GM11168 (cell line): ENCODE measurements at regions not wholly inside any gene's neighbourhood (a gene's known extent, or its start where the extent isn't known, plus 50 kb on each side); places are given as distances from the start of the nearest gene placed in this dataset.
"Not testable (repeated sequence)": the region's sequence is repeated elsewhere in the genome, so short reads cannot be mapped to it uniquely, and the experiment has no call there.

Experiments
- in situ Hi-C: fragments of 300-500 bp; cut with MboI; formaldehyde crosslinking; loops from one replicate; pipeline ENCODE4 v1.12.0; 2022; ENCODE audit warnings: low sequenced_read_pairs; ENCODE audit not compliant: unreplicated experiment

DNA sequence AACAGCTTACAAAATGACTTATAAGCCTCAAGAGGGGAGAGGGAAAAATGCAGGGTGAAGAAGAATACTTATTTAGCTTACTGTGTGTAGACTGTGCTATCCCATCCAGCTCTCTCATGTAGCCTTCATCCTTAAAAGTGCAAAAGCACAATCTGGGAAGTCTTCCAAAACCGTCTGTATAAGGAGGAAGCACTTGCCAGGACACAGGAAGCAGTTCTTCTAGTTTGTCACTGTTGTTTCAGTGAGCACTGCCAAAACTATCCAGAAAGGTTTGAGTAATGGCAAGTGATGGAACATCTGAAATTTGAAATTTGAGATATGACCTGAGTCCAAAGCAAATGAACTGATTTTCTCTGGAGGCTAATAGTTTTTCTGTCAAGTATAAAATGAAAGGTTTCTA is 140.8 kb upstream of the ISL1 start:
- in situ Hi-C loops: no loop called here

DNA sequence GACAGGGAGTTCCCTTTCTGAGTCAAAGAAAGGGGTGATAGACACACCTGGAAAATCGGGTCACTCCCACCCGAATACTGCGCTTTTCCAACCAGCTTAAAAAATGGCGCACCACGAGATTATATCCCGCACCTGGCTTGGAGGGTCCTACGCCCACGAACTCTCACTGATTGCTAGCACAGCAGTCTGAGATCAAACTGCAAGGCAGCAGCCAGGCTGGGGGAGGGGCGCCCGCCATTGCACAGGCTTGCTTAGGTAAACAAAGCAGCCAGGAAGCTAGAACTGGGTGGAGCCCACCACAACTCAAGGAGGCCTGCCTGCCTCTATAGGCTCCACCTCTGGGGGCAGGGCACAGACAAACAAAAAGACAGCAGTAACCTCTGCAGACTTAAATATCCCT is 132.3 kb upstream of the ISL1 start:
- in situ Hi-C loops: not testable (repeated sequence)

- in situ Hi-C loops: no loop called here
These were observed 112.0 kb upstream of the ISL1 start for GRCh38 chr5:51271261-51271660.

- in situ Hi-C loops: no loop called here
These were observed 110.2 kb upstream of the ISL1 start for GRCh38 chr5:51273021-51273420.

GRCh38 chr5:51273871-51274270 is 109.4 kb upstream of the ISL1 start:
- in situ Hi-C loops: no loop called here

DNA sequence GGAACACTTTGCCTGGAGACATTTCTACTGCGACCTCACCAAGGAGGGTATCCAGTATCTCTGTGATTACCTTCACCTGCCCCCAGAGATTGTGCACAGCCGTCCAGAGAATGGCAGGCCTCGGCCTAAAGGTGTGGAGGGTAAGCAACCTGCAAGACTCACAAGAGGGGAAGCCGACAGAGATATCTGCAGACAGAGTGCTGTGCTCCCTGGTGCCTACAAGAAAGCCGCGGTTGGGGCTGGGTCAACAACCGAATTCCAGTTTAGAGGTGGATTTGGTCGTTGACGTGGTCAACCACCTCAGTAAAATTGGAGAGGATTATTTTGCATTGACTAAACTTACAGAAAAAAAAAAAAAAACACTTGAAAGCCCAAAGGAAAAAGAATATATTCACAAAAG is 107.8 kb upstream of the ISL1 start:
- in situ Hi-C loops: no loop called here

DNA sequence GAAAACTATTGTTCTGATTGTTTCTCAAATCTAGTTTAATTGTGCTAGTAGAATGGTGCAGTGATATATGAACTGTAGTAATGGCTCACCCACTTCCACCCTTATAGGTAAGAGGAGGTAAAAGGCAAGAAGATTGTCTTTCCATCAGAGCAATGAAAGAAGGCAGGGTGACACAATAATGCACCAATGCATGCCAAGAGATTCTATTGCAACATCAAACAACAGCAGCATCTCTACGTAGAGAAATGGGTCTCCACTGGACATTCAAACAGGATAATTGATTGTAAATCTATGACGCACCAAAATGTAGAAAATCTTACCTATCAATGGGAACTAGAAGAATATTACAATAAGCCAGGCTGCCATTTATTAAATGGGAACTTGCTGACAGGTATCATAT is 107.0 kb upstream of the ISL1 start:
- in situ Hi-C loops: no loop called here

DNA sequence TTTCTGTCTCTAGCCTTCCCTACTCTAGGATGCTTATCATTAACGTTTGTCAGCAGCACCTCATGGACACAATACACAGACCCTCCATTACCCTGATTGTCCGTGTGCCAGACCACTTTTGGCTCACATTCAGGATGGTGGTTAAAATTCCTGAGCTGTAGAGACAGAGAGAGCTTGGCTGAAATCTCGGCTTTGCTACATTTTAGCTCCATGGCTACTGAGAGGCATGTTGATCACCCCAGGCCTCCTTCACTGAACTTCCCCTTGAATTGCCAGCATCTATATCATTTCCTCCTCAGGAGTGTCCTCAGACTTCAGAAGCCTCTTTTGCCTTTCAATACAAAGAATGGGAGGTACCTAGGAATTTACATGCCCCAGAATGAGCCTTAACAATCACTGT is 104.7 kb upstream of the ISL1 start:
- in situ Hi-C loops: no loop called here

GRCh38 chr5:51279983-51280706 is 103.1 kb upstream of the ISL1 start:
- in situ Hi-C loops: no loop called here

- in situ Hi-C loops: no loop called here
These were observed 97.2 kb upstream of the ISL1 start for GRCh38 chr5:51286046-51286445.

DNA sequence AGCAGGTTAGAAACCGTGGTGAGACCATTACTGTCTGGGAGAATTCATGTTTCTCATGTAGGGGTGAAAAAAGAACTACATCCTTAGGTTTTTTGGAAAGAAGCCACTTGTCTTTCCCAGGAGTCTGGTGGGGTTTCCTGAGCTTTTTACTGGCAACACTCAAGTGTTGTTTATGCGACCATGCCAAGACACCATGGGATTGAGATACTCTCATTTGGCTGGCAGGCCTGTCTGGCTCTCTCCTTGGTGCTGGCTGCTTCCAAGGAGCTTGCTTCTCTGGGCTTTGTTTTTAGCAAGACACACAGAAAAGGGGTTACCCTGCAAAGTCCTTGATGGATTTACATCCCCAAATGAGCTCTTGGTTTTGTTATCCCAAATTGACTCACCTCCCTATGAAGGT is 80.9 kb upstream of the ISL1 start:
- in situ Hi-C loops: no loop called here

DNA sequence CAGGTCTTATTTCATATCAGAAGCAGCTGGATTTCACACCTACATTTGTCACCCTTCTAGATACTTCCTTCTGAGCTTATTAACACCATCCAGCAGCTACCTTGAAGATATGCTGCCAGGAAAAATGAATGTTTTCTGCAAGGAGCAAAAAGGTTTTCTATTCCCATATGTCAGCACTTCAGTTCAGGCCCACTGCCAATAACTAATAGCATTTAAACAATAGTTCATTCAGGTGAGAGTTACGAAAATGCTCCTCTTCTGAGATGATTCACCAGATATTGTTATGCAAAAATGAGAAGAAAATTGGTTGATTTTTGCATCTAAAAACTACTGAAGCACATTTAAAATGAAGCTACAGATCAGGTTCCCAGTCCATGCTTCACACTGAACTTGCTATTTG is 56.4 kb upstream of the ISL1 start:
- in situ Hi-C loops: no loop called here
